GM18951 (cell line): ENCODE measurements at regions not wholly inside any gene's neighbourhood (a gene's known extent, or its start where the extent isn't known, plus 50 kb on each side); places are given as distances from the start of the nearest gene placed in this dataset.

ENCODE experiments used
- POLR2A ChIP-seq: IDR thresholded peaks from 4 replicates; pipeline ENCODE4 v1.6.1; 2011; ENCODE audit warnings: mild to moderate bottlenecking; ENCODE audit not compliant: insufficient read length, insufficient read depth; ENCODE audit errors: extremely low read depth
- in situ Hi-C: fragments of 300-500 bp; cut with MboI; formaldehyde crosslinking; loops from one replicate; pipeline ENCODE4 v1.12.0; 2022; ENCODE audit warnings: low sequenced_read_pairs, mixed read lengths, inconsistent platforms; ENCODE audit not compliant: unreplicated experiment

DNA sequence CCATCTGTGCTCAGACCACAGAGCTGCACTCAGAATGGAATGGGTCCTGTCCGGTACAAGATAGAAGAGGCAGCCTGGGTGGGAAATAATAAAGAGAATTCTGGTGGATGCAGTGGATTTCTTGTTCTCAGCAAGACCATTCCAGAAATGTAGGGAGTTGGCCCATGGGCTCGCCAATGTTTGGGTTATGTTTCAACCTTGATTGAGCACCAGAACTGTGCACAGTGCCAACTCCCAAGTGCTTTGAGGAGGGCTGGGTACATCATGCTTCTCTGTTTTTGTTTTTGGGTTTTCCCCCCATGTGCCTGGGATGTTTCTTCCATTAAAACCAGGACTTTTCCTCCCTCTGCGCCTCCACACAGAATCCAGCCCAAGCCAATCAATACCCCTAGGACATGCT, 304.1 kb downstream of the TNS1 start:
- in situ Hi-C loops: no loop called here
- TF ChIP-seq POLR2A: no peak

DNA sequence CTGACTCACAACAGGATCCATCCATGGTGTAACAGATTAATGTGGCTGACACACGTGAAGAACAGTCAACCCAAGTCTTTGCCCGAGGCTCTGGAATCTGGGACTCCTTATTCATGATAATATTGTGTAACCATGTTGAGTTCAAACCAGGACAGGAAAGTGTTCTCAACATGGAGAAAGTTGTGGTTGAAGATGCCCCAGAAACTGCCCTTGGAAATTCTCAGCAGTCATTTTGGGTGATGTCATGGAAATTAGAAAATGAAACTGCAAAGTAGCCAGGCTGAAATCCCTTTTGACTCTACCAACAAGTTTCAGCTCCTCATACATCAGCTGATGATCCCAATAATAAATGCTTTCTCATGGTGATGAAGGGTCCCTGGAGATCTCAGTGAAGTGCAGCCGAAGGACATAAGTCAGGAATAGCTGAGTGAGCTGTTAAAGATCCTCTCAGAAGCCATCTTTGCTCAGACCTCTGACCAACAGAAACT, 307.7 kb downstream of the TNS1 start:
- in situ Hi-C loops: no loop called here
- TF ChIP-seq POLR2A: no peak

DNA sequence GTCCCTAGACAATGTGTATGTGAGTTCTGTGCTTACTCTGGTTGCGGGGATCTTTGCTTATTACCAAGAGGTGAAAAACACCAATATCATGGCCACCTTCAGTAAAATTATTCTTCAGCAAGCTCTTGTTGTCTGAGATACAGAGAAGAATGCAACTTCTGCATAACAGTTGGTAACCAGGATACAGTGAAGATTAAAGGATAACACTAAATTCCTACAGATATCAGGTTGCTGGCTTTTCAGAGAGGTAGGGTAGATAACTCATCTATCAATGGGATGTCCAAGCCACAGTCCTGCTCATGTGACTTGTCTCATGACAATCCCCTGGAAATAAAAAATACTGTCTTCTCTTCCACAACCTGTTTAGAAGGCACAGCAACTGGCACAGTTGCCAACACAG, 308.5 kb downstream of the TNS1 start:
- in situ Hi-C loops: no loop called here
- no peak for TF ChIP-seq POLR2A

DNA sequence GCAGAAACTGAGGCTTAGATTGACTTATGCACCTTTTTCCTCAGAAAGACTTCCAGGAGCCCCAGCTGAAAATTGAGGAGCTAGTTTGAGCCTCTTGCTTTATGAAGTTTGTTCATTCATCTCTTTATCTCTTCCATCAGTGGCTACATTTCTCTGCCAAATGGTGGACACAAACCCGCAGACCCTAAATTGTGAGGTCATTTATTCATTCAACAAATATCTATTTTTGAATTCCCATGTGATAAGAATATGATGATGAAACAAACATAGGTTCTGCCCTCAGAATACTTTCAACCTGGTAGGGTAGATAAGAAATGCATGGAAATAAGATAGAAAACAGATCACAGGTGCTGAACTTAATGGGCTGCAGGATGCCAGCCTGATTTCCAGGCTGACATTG, 309.4 kb downstream of the TNS1 start:
- no peak for TF ChIP-seq POLR2A
- in situ Hi-C loops: no loop called here

DNA sequence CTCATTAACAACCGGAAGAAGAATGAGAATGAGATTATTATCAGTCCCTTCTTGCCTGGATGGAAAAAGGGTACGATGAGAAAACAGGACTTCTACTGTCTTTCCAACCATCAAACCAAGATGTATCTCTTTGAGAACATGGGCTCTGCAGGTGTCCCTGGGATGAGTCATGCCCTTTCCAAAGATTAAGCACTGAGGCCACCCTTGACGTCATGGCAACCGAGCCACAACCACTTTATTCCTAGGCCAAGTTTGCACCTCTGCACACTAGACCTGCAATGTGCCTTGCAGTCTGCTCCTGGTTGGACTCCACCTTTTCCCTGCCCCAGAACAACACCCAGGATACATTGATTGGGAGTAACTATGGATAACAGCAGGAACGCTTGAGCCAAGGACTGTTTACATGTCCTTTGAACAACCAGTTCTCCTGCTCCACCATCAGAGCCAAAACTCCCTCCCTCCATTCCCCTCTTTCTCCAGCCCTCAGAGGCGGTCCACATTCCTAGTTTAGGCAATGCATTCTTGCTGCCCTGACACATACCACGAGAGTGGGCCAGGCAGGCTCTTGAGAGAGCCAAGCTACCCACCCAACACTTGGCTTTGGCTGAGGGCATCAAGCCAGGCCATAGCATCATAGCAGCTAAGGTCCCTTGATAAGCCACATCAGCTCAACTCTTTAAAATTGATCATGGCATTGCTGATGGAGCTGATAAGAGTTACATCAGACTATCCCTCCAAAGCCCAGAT, 310.7 kb downstream of the TNS1 start:
- TF ChIP-seq POLR2A: no peak
- in situ Hi-C loops: no loop called here

DNA sequence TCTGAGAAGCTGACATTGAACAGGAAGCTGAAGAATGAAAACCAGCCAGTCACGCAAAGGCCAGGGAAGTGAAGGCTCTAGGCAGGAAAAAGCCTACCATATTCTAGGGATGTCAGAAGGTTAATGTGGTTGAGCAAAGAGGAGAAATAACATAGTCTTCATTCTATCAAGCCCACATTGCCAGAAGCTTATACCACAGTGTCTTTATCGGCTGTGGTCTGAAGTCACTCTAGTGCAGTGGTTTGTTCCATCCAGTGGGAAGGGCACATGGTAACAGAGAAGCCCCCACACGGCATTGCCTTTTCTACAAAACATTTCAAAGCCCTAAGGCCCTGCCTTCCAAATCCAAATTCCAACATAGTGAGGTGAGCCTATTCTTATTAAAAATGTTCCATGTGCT, 311.3 kb downstream of the TNS1 start:
- TF ChIP-seq POLR2A: no peak
- in situ Hi-C loops: no loop called here

DNA sequence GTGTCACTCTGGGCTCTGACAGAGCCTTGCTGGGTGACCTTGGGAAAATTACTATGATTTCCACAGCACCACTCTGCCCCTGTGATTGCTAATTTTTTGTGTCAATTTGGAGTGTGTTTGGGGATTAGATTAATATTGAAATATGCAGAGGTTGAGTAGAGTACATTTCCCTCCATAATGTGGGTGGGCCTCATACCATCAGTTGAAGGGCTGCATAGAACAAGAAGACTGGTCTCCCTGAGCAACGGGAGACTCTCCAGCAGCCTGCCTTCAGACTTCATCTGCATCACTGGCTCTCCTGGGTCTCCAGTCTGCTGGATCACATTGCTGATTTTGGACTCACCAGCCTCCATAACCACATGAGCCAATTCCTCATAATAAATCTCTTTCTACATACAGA, 313.7 kb downstream of the TNS1 start:
- in situ Hi-C loops: no loop called here
- TF ChIP-seq POLR2A: no peak

DNA sequence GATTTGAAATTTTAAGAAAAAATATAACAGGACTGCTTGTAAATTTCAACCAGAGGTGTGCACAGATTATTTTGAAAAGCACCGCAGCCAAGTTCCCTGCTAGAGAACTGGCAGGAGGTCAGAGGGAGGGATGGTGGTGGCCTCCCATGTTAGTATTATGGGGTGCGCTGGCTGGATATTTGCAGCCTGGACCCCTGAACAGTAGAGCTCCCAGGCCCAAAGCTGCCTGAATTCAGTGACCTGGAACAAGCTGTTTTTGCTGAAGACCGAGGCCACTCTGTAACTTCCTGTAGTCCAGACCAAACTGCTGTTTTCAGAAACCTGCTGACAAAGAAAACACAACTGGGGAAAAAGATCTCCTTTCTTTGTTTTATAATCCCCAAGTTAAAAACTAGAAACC, 314.3 kb downstream of the TNS1 start:
- no peak for TF ChIP-seq POLR2A
- in situ Hi-C loops: no loop called here

DNA sequence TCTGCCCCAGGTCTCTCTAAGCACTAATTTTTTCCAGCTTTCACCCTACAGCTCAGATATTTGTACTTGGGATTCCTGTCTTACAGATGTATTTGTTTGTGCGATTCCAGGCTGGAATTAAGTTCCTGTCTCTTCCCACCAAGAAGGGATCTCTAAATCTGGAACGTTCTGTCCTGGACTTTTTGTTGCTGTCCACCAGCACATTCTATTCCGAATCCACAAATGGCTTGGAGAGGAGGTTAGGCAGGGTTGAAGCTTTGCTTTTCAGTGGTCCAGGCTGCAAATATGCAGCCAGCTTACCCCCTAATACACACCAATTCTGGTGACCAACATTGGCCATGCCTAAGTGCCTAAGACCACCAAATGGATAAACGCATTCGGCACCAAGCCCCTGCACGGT, 315.0 kb downstream of the TNS1 start:
- no peak for TF ChIP-seq POLR2A
- in situ Hi-C loops: no loop called here

DNA sequence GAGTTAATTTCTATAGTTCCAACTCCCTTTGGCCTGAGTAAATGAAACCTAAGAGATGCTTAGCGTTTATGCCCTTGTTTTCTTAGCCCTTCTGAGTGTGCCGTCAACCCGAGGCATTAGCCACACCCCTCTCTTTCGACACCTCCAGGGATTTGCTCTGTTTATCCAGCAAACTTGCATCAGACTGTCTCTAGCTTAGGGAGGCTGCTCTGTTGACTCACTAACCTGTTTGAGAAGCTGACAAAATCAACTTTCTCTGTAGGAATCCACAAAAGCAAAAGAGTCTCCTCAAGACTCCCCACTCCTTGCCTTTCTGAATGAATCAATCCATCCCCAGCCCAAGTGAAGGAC, 317.6 kb downstream of the TNS1 start:
- TF ChIP-seq POLR2A: no peak
- in situ Hi-C loops: no loop called here

DNA sequence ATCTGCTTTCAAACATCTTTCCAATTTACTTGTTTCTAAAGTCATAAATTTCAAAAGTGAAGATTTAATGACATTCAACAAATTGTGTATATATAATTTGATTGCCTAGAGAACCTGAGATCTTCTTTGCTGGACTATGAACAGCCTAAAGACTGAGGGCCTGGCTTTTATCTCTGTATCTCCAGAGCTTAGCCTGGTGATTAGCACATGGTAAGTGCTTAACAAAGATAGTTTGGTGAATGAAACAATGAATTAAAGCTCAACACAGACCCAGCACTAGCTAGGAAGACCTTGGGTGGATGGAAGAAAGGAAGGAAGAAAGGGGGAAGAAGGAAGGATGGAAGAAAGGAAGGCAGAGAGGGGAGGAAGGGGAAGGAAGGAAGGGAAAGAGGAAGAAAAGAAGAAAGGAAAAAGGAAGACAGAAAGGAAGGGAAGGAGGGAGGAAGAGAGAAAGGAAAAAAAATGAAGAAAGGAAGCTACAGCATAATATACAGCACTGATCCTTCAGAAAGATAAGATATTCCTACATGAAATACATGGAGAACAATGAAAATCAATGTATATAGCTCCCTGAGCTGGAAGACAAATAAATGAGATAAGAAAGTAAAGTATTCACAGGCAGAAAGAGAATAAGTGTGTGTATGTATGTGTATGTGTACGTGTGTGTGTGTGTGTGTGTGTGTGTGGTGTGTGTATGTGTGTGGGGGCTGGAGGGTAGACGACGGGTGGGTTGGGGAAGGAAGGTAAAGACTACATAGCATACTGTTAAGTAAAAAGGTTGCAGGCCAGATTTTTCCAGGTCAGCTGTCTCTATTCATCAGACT, 318.2 kb downstream of the TNS1 start:
- in situ Hi-C loops: no loop called here
- no peak for TF ChIP-seq POLR2A

DNA sequence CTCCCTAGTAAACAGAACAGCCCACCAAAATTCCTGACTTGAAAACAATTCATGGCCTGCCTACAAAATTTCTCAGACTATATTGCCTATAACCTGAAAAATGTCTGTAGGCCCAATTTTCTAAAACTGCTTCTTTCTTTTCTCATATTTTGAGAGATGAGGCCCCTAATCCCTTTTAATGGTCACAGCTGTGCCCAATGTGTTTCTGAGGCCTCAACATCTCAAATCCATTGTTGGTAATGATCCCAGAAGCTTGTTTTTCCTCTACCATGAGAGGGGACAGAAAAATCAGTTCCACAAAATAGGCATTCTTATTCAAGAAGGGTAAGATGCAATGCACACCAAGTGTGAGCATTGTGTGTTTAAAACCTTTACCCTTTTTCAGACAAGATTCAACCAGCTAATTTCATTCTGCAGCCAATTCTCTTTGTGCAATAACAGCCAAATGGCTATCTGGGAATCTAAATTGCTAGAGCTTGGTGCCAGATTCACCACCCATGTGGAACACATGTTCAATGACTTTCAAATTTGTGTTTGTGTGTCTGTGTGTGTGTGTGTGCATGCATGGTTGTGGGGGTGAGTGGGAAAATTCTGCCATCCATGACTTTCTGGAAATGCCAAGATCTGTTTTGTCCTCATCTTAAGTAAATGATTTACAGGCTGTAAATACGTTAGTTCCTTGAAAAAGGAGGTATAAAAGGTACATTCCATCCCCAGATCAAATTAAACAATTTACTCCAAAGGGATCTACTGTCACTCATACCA, 319.5 kb downstream of the TNS1 start:
- no peak for TF ChIP-seq POLR2A
- in situ Hi-C loops: no loop called here

DNA sequence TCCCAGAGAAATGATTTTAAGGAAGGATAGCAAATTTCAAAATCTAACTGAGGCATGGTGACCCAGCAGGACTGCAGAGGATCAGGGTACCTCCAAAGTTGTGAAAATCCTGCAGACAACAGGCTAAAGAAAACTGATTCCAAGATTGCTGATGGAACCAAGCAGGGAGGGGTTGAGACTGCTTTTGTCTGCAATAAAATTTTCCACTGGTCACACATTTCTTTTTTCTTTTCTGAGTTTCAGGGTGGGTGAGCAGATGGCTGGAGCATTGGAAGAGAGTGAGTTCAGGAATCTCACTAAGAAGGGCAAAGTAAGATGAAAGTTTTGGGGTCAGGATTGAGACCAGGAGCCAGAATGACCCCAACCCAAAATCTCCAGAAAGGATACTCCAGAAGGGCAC, 321.0 kb downstream of the TNS1 start:
- no peak for TF ChIP-seq POLR2A
- in situ Hi-C loops: no loop called here
